Activated T-helper 17 cell treated with anti-CD3 and anti-CD28 coated beads, Interleukin-2, amount 50 U/mL, for 72 hours (primary cell): ENCODE measurements at regions not wholly inside any gene's neighbourhood (a gene's known extent, or its start where the extent isn't known, plus 50 kb on each side); places are given as distances from the start of the nearest gene placed in this dataset.
A peak's percentile ranks its signal among the peaks of the same experiment; 100 is the strongest.
"Not testable (repeated sequence)": the region's sequence is repeated elsewhere in the genome, so short reads cannot be mapped to it uniquely, and the experiment has no call there.

ENCODE experiments used
- ATAC-seq: fragments of 150-1000 bp; cut with Tn5 transposase; replicated peaks from 2 replicates; pipeline ENCODE4 v1.10.0; 2021; ENCODE audit warnings: mild to moderate bottlenecking, moderate library complexity
- H3K27ac Mint-ChIP-seq: one replicate; pipeline ENCODE4 v1.8.0; 2022; ENCODE audit warnings: mixed read lengths
- H3K27me3 Mint-ChIP-seq: one replicate; pipeline ENCODE4 v1.8.0; 2022; ENCODE audit warnings: mixed read lengths
- H3K36me3 Mint-ChIP-seq: one replicate; pipeline ENCODE4 v1.8.0; 2022; ENCODE audit warnings: low read depth, mild to moderate bottlenecking, mixed read lengths
- H3K4me1 Mint-ChIP-seq: one replicate; pipeline ENCODE4 v1.8.0; 2022; ENCODE audit warnings: mixed read lengths
- H3K4me3 Mint-ChIP-seq: one replicate; pipeline ENCODE4 v1.8.0; 2022; ENCODE audit warnings: mild to moderate bottlenecking, mixed read lengths
- H3K9me3 Mint-ChIP-seq: one replicate; pipeline ENCODE4 v1.8.0; 2022; ENCODE audit warnings: mixed read lengths

DNA sequence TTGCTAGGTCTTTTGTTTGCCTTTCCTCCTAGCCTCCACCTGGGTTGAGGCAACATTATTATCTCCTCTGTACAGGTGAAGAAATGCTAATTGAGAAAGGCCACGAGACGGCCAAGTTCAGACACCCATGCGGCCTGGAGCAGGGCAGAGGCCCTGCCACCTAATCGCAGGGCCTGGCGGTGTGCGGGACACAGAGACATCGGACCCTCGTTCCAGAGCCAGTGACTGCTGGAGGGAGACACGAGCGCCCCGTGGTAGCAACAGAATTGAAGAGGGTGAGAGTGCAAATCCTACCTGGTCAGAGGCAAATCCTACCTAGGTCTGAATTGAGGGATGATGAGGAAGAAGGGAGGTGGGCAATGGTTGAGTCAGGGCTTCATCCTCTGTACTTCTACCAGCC, 113.8 kb upstream of the MEF2A start:
- H3K27me3 Mint-ChIP-seq, result peaks cover 17% of the 10 kb centered on the region
- no peaks in the 10 kb centered on the region for H3K9me3 Mint-ChIP-seq
- H3K4me3 Mint-ChIP-seq, result peak overlapping the region; percentile 68
- H3K27ac Mint-ChIP-seq, result no peak overlapping the region
- H3K4me1 Mint-ChIP-seq, result peaks cover 18% of the 10 kb centered on the region
- no peaks in the 10 kb centered on the region for H3K36me3 Mint-ChIP-seq
- ATAC-seq, result no peak

DNA sequence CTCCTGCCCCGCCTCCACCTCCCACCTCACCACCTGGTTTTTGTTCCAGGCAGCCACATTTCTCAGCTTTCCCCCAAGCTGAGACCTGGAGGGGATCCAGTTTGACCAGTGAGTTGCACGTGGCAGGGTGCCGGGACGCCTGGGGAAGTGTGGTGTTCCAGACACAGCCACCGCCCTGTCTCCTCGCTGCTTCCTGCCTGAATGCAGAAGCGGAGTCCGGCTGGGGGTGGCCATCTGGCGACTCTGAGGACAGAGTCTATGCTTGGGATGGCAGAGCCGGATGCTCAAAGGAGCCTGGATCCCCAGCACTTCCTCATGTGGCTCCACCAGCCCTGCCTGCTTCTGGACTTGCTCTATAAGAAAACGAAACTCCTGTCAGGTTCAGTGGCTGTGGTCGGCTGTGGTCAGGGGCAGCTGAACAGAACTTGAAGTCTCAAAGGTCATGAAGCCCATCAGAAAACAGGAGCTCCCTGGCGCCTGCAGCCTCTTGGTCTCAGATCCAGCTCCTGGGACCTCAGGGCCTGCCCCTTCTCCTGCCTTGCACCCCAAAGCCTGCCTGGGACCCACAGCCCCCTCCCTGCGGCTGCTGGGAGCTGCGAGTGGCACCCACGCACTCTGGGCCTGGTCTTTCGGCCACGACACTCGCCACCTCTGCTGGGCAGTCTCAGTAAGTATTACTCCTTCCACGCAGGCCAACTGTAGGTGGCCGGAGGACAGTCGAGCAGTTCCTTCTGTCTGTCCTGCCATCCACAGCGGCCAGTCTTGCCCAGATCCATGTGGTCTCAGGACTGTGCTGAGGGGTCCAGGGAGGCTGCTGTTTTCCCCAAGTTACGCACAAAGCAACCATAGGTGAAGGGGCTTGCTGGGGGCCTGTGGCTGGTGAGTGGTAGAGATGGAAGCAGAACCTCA, 112.8 kb upstream of the MEF2A start:
- Mint-ChIP-seq H3K27ac (no peak overlapping the region), H3K4me1 (peaks cover 18% of the 10 kb centered on the region), H3K27me3 (peaks cover 18% of the 10 kb centered on the region), H3K4me3 (no peak overlapping the region), H3K9me3 (no peaks in the 10 kb centered on the region), H3K36me3 (no peaks in the 10 kb centered on the region)
- no peak for ATAC-seq

DNA sequence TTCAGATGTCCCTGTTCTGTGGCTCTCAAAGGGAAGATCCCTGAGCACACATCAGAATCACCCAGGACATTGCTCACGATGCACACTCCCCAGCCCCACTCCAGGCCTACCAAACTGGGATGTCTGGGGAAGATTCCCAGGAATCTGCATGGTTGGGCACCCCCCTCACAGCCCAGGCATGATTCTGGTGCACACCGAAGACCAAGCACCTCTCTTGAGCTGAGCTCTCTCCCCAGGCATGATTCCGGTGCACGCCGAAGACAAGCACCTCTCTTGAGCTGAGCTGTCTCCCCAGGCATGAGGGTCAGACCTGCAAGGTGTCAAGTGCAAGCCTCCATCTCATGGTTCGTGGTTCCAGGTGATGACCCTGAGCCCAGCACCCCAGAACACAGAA, 112.2 kb upstream of the MEF2A start:
- no peaks in the 10 kb centered on the region for H3K9me3 Mint-ChIP-seq
- no peak overlapping the region for H3K27ac Mint-ChIP-seq
- no peaks in the 10 kb centered on the region for H3K36me3 Mint-ChIP-seq
- no peak for ATAC-seq
- H3K27me3 Mint-ChIP-seq, result peaks cover 15% of the 10 kb centered on the region
- H3K4me1 Mint-ChIP-seq, result peaks cover 18% of the 10 kb centered on the region
- no peak overlapping the region for H3K4me3 Mint-ChIP-seq

DNA sequence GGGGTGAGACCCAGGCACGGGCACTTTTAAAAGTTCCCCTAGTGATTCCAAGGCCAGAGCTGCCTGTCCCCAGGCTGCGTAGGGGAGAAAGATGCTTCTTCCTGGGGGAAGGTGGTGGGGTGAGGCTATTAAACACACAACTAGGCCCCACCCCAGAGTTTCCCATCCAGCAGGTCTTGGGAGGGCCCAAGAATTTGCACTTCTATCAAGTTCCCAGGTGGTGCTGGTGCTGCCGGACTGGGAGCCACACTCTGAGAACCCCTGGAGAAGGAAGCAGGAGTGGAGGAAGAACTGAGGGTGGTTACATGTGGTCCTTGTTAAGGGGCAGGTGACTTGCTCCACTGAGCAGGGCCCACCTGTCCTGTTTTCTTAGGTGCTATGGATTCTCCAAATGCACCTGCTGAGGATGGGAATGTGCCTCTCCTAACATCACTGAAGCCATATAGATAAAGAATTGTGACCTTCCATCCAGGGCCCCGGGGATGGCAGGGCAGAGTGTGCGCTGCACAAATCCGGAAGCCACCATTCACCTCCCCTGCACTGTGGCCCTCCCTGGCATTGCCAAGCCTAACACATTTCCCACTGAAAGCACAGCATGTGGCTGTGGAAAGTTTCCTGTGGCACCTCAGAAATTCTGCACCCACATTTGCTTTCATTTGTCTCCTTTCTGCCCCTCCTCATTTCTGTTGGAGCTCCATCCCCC, 111.5 kb upstream of the MEF2A start:
- no peak overlapping the region for H3K27ac Mint-ChIP-seq
- H3K9me3 Mint-ChIP-seq, result no peaks in the 10 kb centered on the region
- no peaks in the 10 kb centered on the region for H3K36me3 Mint-ChIP-seq
- peaks cover 15% of the 10 kb centered on the region for H3K27me3 Mint-ChIP-seq
- ATAC-seq, result no peak
- peaks cover 17% of the 10 kb centered on the region for H3K4me1 Mint-ChIP-seq
- no peak overlapping the region for H3K4me3 Mint-ChIP-seq

DNA sequence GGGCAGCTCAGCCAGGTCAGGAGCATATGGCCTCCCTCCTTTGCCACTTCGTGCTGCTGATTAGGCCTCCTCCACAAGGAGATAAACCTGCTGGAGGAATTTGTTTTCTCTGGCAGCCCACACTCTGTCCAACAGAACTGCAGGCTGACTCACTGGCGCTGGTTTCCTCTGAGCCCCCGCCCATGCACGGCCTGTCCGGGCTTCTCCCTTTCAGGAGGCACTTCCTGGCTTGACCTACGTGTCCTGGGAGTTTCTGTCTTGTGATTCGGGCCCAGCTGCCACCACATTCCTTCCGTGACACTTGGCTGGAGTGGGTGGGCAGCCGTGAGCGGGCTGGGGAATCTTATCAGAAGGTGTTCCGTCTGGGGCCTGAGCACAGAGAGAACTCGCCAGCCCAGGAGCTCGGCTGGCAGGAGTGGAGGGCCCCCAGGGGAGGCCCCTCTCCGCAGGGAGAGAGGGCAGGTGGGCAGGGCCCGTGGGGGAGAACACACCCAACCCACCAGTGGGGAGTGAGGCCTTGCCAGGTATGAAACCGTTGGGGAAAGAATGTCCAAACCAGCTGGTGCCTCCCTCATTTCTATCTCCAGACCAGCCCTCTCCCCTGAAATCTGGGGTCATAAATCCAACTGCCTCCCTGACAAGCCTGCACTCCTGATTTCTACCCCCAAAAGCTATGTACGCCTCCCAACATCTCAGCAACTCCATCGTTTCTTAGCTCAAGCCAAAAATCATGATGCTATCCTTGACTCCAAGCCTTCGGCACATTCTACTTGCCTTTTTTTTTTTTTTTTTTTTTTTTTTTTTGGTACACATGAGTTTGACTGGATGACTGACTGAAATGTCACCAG, 110.6 kb upstream of the MEF2A start:
- Mint-ChIP-seq H3K27me3 (peaks cover 11% of the 10 kb centered on the region), H3K36me3 (no peaks in the 10 kb centered on the region), H3K4me3 (no peak overlapping the region), H3K27ac (no peak overlapping the region), H3K9me3 (no peaks in the 10 kb centered on the region), H3K4me1 (peaks cover 11% of the 10 kb centered on the region)
- ATAC-seq, result no peak

DNA sequence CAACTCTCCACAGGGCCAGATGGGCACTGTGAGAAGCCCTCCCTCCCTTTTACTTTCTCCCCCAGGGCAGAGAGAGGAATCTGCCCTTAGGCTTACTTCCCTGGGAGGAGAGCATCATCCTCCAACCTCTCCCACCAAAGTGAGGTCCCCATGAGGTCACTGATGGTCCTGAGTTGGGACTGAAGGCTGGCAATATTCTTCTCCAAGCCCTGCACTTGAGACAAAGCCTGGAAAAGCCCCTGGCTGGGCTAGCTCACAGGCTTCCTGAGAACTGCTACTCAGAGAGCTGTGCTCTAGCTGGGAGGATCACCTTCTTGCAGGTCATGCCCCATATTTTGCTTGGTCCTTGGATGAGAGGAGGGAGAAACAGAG, 110.0 kb upstream of the MEF2A start:
- H3K27ac Mint-ChIP-seq, result no peak overlapping the region
- H3K4me1 Mint-ChIP-seq, result peaks cover 5% of the 10 kb centered on the region
- no peak overlapping the region for H3K4me3 Mint-ChIP-seq
- H3K36me3 Mint-ChIP-seq, result no peaks in the 10 kb centered on the region
- ATAC-seq, result no peak
- no peaks in the 10 kb centered on the region for H3K9me3 Mint-ChIP-seq
- H3K27me3 Mint-ChIP-seq, result peaks cover 7% of the 10 kb centered on the region

DNA sequence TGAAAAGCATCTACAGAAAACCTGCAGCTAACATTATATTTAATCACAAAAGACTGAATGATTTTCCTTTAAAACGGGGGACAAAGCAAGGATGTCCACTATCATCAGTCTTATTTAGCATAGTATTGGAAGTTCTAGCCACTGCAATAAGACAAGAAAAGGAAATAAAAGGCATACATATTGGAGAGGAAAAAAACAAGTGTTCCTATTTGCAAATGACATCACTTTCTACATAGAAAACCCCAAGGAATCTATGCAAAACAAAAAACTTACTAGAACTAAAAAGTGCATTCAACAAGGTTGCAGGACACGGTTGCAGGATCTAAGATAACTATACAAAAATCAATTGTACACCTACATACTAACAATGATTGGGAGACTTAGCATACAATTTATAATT, 101.6 kb upstream of the MEF2A start:
- ATAC-seq, result no peak
- H3K4me3 Mint-ChIP-seq, result no peak overlapping the region
- H3K36me3 Mint-ChIP-seq, result no peaks in the 10 kb centered on the region
- H3K9me3 Mint-ChIP-seq, result peaks cover 11% of the 10 kb centered on the region
- H3K27ac Mint-ChIP-seq, result no peak overlapping the region
- no peaks in the 10 kb centered on the region for H3K4me1 Mint-ChIP-seq
- H3K27me3 Mint-ChIP-seq, result no peaks in the 10 kb centered on the region

DNA sequence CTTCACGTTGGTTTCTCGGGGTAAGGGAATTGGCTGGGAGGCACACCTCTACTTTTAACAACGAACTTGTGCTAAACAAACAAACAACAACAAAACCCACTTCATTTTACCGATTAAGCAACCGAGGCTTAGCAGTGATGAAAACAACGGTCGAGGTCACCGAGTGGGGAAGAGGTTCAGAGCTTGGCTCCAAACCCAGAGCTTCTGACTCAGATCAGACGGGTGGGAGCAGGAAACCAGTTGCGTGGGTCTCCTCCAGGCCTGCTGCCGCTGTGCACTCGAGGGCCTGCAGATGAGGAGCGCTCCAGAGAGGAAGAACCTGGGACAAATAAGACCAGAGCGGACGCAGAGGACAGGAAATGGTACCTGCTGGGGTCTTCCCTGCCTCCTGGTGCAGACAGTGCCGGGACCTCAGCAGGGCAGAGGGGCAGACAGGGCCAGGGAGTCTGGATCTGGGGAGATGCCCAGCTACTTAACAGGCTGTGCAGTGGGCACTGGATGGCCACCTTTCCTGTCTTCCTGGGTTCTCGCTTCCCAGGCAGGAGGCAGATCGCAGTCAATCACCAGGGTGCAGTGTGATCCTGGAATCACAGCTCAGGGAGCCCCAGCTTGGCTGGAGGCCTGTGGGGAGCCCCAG, 99.0 kb upstream of the MEF2A start:
- no peaks in the 10 kb centered on the region for H3K36me3 Mint-ChIP-seq

DNA sequence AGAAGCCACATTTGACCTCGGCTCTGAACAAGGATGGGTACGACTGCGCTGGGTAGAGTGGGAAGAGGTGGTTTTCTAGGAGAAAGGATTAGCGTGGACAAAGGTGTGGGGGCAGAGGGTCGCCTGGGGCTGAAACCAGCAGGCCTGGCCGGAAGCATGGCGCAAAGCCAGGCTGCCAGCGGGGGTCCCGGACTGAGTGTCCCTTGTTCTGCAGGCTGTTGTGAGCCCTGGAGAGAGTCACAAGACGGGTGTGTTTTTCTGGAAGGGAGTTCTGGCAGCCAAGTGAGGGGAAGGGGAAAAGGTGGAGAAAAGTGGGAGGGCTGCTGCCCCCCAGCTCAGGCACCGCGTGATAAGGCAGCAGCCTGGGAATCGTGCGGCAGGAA, 98.5 kb upstream of the MEF2A start:
- no peaks in the 10 kb centered on the region for H3K4me1 Mint-ChIP-seq
- no peaks in the 10 kb centered on the region for H3K36me3 Mint-ChIP-seq
- peaks cover 9% of the 10 kb centered on the region for H3K9me3 Mint-ChIP-seq
- no peak overlapping the region for H3K27ac Mint-ChIP-seq
- peaks cover 4% of the 10 kb centered on the region for H3K27me3 Mint-ChIP-seq
- no peak for ATAC-seq
- no peak overlapping the region for H3K4me3 Mint-ChIP-seq

More for the DNA sequence above, 99.0 kb upstream of the MEF2A start:
- Mint-ChIP-seq H3K27ac (no peak overlapping the region), H3K9me3 (peaks cover 11% of the 10 kb centered on the region), H3K27me3 (peaks cover 2% of the 10 kb centered on the region), H3K4me1 (no peaks in the 10 kb centered on the region), H3K4me3 (no peak overlapping the region)
- ATAC-seq, result no peak

DNA sequence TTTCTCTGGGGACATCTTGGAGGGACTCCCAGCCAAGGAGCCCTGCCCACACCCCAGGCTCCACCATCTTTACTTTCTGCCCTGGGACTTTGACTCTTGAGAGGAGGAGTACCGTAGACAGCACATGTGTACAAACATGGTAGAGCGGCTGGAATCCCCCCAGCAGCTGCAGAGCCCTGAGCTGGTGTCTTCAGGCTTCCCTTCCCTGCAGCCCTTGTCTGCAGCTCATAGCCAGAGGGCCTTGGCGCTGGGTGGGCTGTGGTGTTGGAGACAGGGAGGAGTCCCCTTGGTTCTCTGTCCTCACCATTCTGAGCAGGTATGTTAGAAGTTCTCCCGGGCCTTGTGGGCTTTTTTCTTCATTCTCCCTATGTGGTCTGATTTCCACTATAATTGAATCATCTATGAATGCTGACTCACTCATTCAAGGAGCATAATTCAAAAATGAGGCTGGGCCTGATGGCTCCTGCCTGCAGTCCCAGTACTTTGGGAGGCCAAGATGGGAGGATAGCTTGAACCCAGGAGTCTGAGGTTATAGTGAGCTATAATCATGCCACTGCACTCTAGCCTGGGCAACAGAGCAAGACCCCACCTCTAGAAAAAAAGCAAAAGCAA, 97.8 kb upstream of the MEF2A start:
- Mint-ChIP-seq H3K36me3 (no peaks in the 10 kb centered on the region), H3K4me1 (no peaks in the 10 kb centered on the region), H3K4me3 (no peak overlapping the region), H3K9me3 (peaks cover 6% of the 10 kb centered on the region), H3K27ac (no peak overlapping the region), H3K27me3 (peaks cover 4% of the 10 kb centered on the region)
- no peak for ATAC-seq

DNA sequence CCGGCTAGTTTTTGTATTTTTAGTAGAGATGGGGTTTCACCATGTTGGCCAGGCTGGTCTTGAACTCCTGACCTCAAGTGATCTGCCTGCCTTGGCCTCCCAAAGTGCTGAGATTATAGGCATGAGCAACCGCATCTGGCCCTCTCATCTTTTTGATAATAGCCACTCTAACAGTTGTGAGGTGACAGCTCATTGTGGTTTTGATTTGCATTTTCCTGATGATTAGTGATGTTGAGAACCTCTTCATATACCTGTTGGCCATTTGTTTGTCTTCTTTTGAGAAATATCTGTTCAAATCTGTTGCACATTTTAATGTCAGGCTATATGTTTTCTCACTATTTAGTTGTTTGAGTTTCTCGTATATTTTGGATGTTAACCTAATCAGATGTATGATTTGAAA, 95.6 kb upstream of the MEF2A start:
- not testable (repeated sequence) for H3K27ac Mint-ChIP-seq, H3K9me3 Mint-ChIP-seq, H3K4me1 Mint-ChIP-seq, ATAC-seq, H3K36me3 Mint-ChIP-seq, H3K4me3 Mint-ChIP-seq, H3K27me3 Mint-ChIP-seq

DNA sequence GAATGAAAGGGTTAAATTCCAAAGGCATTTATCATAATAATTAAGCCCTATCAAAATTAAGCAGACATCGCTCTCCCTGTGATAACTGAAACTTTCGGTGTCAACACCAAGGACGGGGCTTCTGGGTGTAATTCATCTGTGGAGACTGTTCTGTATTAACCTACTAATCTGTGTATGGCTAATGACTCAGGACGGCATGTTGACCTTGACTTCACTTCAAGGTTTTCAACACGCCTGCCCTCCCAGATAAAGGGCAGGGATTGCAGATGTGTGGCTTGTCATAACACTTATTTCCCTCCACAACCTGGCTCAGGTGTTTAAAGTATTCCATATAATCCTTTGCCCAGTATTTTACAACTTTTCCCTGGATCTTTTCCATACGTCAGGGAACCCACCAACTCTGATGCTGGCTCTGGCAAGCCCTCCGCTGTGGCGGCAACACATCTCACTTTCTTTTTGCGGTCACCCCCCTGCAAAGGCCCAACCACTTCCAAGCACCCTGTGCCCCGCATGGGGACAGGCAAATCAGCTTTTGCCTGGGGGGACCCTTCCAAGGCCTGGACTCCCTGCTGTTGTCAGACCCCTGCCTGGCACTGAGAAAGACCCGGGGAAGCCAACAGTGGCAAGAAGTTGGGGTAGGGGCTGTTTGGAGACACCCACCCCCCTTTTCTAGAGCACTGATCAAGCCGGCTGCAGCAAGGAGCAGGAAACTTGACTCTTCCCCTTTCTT, 93.2 kb upstream of the MEF2A start:
- Mint-ChIP-seq H3K27me3 (peaks cover 4% of the 10 kb centered on the region), H3K9me3 (no peaks in the 10 kb centered on the region), H3K27ac (no peak overlapping the region), H3K4me1 (no peaks in the 10 kb centered on the region), H3K4me3 (no peak overlapping the region), H3K36me3 (no peaks in the 10 kb centered on the region)
- no peak for ATAC-seq

DNA sequence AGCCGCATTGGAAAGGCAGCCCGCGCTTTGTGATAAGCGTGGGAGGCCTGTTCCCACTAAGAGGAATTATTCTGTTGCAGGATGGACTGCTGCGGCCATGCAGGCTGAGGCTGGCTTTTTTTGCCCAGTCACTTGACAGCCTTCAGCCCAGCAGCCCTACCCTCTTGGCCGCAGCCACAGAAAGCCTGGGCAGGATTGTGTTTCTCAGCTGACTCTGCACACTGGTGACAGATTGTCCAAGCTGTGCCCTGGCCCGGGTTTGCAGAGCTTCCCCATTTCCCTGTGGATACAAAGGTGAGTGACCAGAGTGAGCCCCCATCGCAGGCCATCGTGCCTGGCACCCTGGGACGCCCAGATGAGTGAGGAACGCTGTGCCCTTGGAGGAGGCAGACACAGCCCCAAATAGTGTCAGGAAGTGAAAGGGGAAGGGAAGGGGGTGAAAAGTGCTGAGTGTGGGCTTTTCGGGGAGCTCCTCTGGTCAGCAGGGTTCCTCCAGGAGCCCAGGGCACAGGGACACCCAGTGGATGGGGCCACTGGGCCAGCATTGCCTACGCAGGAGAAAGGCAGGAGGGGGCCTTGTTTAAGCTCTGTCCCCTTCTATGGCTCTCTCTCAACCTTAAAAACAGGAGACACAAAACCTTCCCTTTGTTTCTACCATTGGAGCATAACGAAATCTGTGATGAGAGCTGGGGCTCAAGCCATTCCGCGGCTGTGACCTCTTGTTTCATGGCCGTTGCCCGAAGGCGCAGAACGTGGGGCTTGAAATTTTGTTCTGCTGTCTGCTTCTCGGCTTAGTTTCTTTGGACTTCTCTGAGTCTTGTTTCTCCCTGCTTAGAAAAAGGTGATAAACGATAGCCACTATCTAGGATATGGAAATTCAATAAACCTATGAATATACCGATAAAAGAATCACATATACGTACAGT, 91.5 kb upstream of the MEF2A start:
- H3K27me3 Mint-ChIP-seq, result peaks cover 4% of the 10 kb centered on the region
- H3K9me3 Mint-ChIP-seq, result no peaks in the 10 kb centered on the region
- no peak overlapping the region for H3K27ac Mint-ChIP-seq
- no peak for ATAC-seq
- H3K36me3 Mint-ChIP-seq, result no peaks in the 10 kb centered on the region
- H3K4me3 Mint-ChIP-seq, result no peak overlapping the region
- H3K4me1 Mint-ChIP-seq, result no peaks in the 10 kb centered on the region
